VCaP (cell line): ENCODE measurements at regions not wholly inside any gene's neighbourhood (a gene's known extent, or its start where the extent isn't known, plus 50 kb on each side); places are given as distances from the start of the nearest gene placed in this dataset.

ENCODE experiments used
- H3K27ac ChIP-seq: fragments of 450-650 bp; 2 replicates; pipeline ENCODE4 v1.5.1; 2017
- TF ChIP-seq, protein P1 (sequence below): fragments of 450-650 bp; conservative IDR thresholded peaks from 2 replicates; pipeline ENCODE4 v1.5.1; 2017; ENCODE audit warnings: mild to moderate bottlenecking, moderate library complexity

DNA sequence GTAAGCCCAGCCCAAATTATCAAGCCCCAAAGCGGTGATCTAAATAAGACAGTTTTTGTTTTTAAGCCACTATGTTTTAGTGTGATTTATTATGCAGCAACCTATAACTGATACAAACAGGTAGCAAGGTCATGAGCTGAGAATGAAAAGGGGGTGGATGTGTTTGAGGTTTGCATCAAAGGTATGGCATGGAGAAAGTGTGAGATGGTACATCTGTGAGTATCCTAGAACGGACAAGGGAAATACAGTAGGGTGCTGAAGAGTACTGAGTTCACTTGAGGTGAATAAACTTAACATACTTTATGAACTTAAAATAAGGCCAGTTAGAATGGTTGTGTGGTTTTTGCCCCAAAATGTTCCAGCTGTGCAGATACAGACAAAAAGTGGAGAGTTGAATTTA, 286.0 kb upstream of the B3GALT2 start:
- H3K27ac ChIP-seq, result no peak overlapping the region
- TF ChIP-seq, protein P1, sequence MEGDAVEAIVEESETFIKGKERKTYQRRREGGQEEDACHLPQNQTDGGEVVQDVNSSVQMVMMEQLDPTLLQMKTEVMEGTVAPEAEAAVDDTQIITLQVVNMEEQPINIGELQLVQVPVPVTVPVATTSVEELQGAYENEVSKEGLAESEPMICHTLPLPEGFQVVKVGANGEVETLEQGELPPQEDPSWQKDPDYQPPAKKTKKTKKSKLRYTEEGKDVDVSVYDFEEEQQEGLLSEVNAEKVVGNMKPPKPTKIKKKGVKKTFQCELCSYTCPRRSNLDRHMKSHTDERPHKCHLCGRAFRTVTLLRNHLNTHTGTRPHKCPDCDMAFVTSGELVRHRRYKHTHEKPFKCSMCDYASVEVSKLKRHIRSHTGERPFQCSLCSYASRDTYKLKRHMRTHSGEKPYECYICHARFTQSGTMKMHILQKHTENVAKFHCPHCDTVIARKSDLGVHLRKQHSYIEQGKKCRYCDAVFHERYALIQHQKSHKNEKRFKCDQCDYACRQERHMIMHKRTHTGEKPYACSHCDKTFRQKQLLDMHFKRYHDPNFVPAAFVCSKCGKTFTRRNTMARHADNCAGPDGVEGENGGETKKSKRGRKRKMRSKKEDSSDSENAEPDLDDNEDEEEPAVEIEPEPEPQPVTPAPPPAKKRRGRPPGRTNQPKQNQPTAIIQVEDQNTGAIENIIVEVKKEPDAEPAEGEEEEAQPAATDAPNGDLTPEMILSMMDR, result no peak

DNA sequence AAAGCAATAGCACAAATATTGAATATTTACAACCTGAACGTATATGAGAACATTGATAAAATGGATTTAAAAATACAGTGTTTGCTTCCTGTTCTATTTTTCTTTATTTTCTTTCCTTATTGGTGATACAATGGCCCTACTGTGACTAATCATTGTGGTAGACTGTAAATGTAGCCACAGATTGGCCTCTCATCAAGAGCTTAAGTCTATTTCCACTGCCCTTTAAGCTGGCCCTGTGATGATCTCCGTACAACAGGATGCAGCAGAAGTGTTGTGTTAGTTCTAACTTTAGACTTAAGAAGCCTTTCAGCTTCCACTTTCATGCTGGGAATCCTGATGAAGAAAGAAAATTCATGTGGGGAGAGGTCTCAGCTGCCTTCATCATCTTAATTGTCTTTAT, 285.6 kb upstream of the B3GALT2 start:
- TF ChIP-seq, protein P1, result no peak

DNA sequence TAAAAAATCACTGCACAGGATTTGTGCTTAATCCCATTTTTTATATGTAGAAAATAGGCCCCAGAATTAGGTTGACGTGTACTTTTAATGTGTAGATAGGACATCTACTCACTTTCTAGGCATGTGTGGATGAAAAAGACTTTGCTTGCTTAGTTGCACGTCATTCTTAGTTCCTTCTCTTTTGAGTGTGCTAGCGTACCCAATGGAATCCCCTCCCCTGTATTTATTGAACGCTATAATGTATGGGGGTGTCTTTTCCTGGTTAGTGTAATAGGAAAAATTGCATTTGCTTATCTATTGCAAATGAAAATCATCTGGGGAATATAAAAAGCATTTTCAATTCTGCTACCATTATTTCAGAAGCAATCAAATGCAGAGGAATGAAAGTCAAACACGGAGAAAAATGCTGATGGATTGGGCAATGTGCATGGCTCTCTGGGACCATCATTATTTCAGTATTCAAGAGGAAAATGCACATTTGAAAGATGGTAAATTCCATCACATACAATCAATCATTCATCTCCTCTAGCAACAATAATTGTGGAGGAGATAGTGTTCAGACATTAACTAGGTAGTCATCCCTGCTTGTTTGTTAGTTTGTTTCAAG, 277.0 kb upstream of the B3GALT2 start:
- TF ChIP-seq, protein P1, result no peak
- no peak overlapping the region for H3K27ac ChIP-seq

More for the DNA sequence above, 285.6 kb upstream of the B3GALT2 start:
- no peak overlapping the region for H3K27ac ChIP-seq

DNA sequence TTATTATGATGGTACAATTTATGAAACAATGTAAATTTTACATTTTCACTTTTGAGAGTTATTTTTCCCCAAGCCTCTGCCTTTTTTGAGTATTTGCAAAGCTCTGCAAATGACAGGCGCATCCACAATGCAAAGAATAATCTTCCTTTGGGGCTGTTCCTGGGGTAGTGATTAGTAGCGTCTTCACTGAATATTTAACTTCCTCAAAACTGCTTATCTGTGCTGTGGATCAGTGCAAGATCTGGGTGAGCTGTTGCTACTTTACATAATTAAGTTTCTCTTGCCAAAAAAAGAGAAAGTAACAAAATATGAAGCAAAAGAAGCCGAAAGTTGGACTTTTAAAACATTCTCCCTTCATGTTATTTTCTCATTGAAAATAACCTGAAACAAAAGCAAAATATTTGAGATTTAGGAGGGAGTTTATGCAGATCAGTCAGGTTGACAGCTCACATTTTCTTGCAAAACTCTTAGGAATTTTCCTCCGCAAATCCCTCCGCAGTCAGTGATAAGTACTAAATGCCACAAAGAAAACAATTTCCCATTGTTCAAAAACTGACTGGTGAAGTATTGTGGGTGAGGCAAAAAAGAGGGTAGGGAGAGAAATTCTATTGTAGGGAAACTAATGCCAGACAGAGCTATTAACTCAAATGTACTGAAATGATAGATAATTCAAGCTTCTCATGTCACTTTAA, 276.4 kb upstream of the B3GALT2 start:
- TF ChIP-seq, protein P1, result no peak
- no peak overlapping the region for H3K27ac ChIP-seq

DNA sequence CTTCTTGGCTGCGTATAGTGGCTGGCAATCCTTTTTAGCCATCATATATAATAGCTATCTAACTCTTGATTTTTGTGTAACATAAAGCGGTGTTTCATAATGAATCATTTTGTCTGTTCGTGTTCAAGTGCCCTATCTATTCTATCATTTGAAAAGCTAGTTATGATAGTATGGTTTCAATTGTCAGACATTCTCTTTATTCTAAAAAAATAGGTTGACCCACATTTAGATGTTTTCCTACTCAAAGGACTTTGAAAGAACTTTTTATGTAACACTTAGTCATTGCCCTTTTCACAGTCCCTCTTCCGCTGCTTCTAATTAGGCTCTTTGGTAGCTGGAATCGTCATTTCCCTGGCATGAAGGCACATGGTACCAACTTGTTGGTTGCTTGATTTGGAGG, 272.2 kb upstream of the B3GALT2 start:
- TF ChIP-seq, protein P1, result no peak
- H3K27ac ChIP-seq, result no peak overlapping the region

DNA sequence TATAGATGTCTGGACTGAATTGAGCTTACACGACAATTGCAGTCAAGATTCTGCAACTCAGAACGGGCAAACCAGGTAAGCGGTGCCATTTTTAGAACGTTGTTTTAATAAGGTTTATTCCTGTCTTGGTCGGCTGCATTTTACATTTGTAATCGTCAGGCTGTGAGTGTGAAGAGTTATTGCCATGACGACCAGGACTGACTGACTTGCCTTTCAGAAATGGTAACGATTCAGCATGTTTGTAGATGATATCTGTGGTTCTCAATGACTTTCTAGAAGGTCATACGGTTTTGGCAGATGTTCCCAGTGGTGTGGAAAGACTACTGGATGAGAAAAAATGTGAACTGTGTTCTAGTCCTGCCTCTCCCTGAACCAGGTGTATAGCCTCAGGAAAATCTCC, 271.3 kb upstream of the B3GALT2 start:
- peak overlapping the region; percentile 70 for H3K27ac ChIP-seq
- TF ChIP-seq, protein P1, result no peak

DNA sequence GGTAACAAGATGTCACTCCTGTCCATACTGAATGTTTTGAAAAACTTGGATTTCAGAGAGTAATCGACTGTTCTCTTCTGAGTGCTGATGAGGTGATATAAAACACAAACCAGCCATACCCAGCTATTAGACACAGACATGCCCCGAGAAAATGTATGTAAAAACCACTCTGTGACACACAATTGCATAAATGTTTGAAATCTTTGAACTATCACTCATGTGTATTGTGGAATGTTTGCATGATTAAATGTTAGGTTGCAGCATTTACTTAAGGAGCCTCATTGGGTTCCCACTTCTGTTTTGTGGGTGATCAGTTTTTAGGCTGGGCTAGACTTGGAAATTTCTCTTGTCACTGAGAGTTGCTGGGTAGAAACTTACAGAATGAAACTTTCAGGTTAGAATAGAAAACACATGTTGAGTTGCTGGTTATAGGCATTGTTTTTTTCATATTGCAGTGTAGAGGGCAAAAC, 270.4 kb upstream of the B3GALT2 start:
- TF ChIP-seq, protein P1, result no peak
- H3K27ac ChIP-seq, result peak overlapping the region; percentile 70
